Amygdala (tissue), 56 donors: ENCODE measurements at regions not wholly inside any gene's neighbourhood (a gene's known extent, or its start where the extent isn't known, plus 50 kb on each side); places are given as distances from the start of the nearest gene placed in this dataset.
"Not testable (repeated sequence)": the region's sequence is repeated elsewhere in the genome, so short reads cannot be mapped to it uniquely, and the experiment has no call there.

Experiments used
- DNase-seq, 56 donors: peaks; one replicate each; lab custom pipeline; 2025; lab: John Stamatoyannopoulos, UW

- no peak for DNase-seq
These were observed 357.9 kb downstream of the BCL11B start for GRCh38 chr14:98913967-98914650.

- no peak for DNase-seq
These were observed 357.1 kb downstream of the BCL11B start for GRCh38 chr14:98914942-98915341.

- DNase-seq = no peak
These were observed 356.4 kb downstream of the BCL11B start for GRCh38 chr14:98915625-98916024.

- no peak for DNase-seq
These were observed 356.0 kb downstream of the BCL11B start for GRCh38 chr14:98916036-98916435.

- no peak for DNase-seq
These were observed 355.5 kb downstream of the BCL11B start for GRCh38 chr14:98916476-98916875.

- no peak for DNase-seq
These were observed 352.6 kb downstream of the BCL11B start for GRCh38 chr14:98919434-98919833.

- not testable (repeated sequence) for DNase-seq
These were observed 350.7 kb downstream of the BCL11B start for GRCh38 chr14:98921306-98921705.

GRCh38 chr14:98923596-98923995, 348.4 kb downstream of the BCL11B start:
- no peak for DNase-seq

GRCh38 chr14:98924046-98924445, 348.0 kb downstream of the BCL11B start:
- DNase-seq = no peak

GRCh38 chr14:98925354-98926040, 346.5 kb downstream of the BCL11B start:
- DNase-seq = no peak

GRCh38 chr14:98926146-98926545, 345.9 kb downstream of the BCL11B start:
- no peak for DNase-seq

- DNase-seq = no peak
These were observed 345.2 kb downstream of the BCL11B start for GRCh38 chr14:98926801-98927200.

- no peak for DNase-seq
These were observed 344.0 kb downstream of the BCL11B start for GRCh38 chr14:98927986-98928385.

GRCh38 chr14:98928418-98928817, 343.6 kb downstream of the BCL11B start:
- DNase-seq = no peak

- DNase-seq = no peak
These were observed 340.9 kb downstream of the BCL11B start for GRCh38 chr14:98931126-98931525.

- no peak for DNase-seq
These were observed 340.1 kb downstream of the BCL11B start for GRCh38 chr14:98931911-98932310.

GRCh38 chr14:98932431-98933325, 339.3 kb downstream of the BCL11B start:
- DNase-seq = no peak

GRCh38 chr14:98934569-98934968, 337.4 kb downstream of the BCL11B start:
- DNase-seq = not testable (repeated sequence)

- DNase-seq = no peak
These were observed 336.1 kb downstream of the BCL11B start for GRCh38 chr14:98935921-98936320.

- DNase-seq = no peak
These were observed 335.0 kb downstream of the BCL11B start for GRCh38 chr14:98937021-98937420.
